AG09309 (cell line): ENCODE measurements at regions not wholly inside any gene's neighbourhood (a gene's known extent, or its start where the extent isn't known, plus 50 kb on each side); places are given as distances from the start of the nearest gene placed in this dataset.

ENCODE experiments used
- DNase-seq: peaks from one replicate; pipeline ENCODE4 v3.0.0-alpha.2; 2010; ENCODE audit warnings: low read depth
- H3K4me3 ChIP-seq: 2 replicates; pipeline ENCODE4 v1.5.1; 2011; ENCODE audit warnings: mild to moderate bottlenecking, low read depth, low read length, moderate library complexity; ENCODE audit not compliant: control insufficient read depth
- CTCF ChIP-seq: IDR thresholded peaks from 2 replicates; pipeline ENCODE4 v1.5.1; 2011; ENCODE audit warnings: mild to moderate bottlenecking, low read depth, low read length, inconsistent platforms; ENCODE audit not compliant: insufficient read depth, control insufficient read depth; ENCODE audit errors: missing control alignments

- DNase-seq: no peak
- no peak for TF ChIP-seq CTCF
- H3K4me3 ChIP-seq: no peak overlapping the region
Measured at GRCh38 chr3:170785454-170785853, 84.5 kb downstream of the RPL22L1 start.

GRCh38 chr3:170784406-170784805 lies 85.6 kb downstream of the RPL22L1 start:
- no peak for DNase-seq
- no peak overlapping the region for H3K4me3 ChIP-seq
- TF ChIP-seq CTCF: no peak

- no peak for TF ChIP-seq CTCF
- DNase-seq: no peak
- no peak overlapping the region for H3K4me3 ChIP-seq
Measured at GRCh38 chr3:170780955-170781354, 89.0 kb downstream of the RPL22L1 start.

GRCh38 chr3:170780471-170780870 lies 89.5 kb downstream of the RPL22L1 start:
- no peak overlapping the region for H3K4me3 ChIP-seq
- DNase-seq: no peak
- no peak for TF ChIP-seq CTCF

- no peak for TF ChIP-seq CTCF
- no peak for DNase-seq
- H3K4me3 ChIP-seq: no peak overlapping the region
Measured at GRCh38 chr3:170778240-170779217, 91.5 kb downstream of the RPL22L1 start.

GRCh38 chr3:170777564-170777926 lies 92.5 kb downstream of the RPL22L1 start:
- no peak overlapping the region for H3K4me3 ChIP-seq
- TF ChIP-seq CTCF: no peak
- DNase-seq: no peak
